22Rv1 (cell line): ENCODE measurements at regions not wholly inside any gene's neighbourhood (a gene's known extent, or its start where the extent isn't known, plus 50 kb on each side); places are given as distances from the start of the nearest gene placed in this dataset.

Experiments used
- H3K27ac ChIP-seq: fragments of 450-650 bp; 2 replicates; pipeline ENCODE4 v1.5.1; 2017
- ZFX ChIP-seq: fragments of 450-650 bp; IDR thresholded peaks from 2 replicates; pipeline ENCODE4 v1.6.1; 2017; ENCODE audit warnings: antibody characterized with exemption, borderline replicate concordance
- TF ChIP-seq, protein P1 (sequence below): fragments of 450-650 bp; IDR thresholded peaks from 2 replicates; pipeline ENCODE4 v1.5.1; 2017; ENCODE audit warnings: mild to moderate bottlenecking

DNA sequence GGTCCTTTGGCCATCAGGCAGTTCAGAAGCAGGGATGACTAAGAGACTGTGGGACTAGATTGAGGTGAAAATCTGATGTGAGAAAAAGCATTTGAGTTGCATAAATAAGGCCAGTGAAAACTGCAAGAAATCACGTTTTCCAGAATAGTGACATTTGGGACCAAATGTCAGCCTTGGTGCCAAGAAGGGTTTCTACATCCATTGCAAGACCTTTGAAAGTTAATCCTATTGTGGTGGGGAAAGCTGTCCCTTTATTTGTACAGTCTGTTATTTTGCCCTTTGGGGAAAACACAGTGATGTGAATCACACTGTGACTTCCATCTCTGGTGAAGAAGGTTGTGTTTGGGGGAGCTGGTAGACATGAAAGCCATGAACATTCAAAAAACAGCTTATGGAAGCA lies 153.5 kb upstream of the SIX2 start:
- no peak for TF ChIP-seq ZFX
- TF ChIP-seq, protein P1, sequence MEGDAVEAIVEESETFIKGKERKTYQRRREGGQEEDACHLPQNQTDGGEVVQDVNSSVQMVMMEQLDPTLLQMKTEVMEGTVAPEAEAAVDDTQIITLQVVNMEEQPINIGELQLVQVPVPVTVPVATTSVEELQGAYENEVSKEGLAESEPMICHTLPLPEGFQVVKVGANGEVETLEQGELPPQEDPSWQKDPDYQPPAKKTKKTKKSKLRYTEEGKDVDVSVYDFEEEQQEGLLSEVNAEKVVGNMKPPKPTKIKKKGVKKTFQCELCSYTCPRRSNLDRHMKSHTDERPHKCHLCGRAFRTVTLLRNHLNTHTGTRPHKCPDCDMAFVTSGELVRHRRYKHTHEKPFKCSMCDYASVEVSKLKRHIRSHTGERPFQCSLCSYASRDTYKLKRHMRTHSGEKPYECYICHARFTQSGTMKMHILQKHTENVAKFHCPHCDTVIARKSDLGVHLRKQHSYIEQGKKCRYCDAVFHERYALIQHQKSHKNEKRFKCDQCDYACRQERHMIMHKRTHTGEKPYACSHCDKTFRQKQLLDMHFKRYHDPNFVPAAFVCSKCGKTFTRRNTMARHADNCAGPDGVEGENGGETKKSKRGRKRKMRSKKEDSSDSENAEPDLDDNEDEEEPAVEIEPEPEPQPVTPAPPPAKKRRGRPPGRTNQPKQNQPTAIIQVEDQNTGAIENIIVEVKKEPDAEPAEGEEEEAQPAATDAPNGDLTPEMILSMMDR: no peak
- no peak overlapping the region for H3K27ac ChIP-seq

DNA sequence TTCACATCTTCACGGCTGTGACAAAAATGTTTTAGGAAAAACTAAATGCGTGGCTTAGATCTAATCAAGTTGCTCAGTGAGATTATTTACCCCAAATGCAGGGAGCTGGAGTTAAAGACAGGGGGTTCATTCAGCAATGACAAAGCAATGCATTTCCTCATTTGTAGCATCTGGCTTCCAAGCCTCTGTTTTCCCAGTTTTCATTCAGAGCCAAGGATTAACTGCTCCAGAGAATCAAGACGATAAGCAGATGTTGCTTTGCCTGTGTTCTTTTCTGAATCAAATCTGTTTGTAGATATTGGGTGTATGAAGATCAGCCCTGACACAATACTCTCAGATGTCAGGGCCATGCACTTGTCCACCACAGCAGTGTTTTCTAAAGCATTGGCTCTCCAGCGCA lies 147.4 kb upstream of the SIX2 start:
- TF ChIP-seq, protein P1: no peak
- TF ChIP-seq ZFX: no peak
- no peak overlapping the region for H3K27ac ChIP-seq

DNA sequence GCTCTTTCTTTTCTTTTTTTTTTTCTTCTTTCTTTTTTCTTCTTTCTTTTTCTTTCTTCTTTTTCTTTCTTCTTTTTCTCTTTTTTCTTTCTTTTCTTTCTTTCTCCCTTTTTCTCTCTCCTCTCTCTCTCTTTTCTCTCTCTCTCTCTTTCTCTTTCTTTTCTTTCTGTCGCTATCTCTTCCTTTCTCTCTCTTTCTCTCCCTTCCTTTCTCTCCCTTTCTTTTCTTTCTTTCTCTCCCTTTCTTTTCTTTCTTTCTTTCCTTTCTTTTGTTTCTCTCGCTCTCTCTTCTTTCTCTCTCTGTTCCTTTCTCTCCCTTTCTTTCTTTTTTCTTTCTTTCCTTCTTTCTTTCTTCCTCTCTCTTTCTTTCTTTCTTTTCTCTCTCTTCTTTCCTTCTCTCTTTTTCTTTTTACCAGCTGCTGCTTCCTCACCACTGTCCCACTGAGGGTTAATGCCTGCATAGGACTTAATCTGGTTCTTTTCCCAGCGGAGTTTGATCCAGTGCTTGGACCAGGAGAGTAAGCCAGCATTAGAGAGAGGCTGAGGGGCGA lies 145.4 kb upstream of the SIX2 start:
- TF ChIP-seq ZFX: no peak
- TF ChIP-seq, protein P1: no peak
- no peak overlapping the region for H3K27ac ChIP-seq

DNA sequence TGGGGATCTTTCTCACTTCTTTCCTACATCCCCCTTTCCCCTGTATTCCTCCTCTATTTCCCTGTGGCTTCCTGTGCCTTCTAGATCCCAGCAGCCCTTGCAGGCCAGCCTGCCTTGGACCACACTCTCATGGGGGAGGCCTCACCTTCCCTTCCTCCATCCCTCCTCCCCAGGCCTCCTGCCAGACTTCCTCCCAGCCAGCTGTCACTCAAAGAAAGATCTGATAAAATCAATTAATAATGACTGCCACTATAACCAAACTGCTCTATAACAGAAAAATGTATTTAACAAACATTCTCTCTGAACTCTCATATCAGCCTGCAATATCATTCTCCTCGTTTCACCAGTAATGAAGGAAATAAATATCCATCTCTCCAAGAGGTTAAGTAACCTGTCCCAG lies 144.9 kb upstream of the SIX2 start:
- H3K27ac ChIP-seq: no peak overlapping the region
- TF ChIP-seq, protein P1: no peak
- no peak for TF ChIP-seq ZFX

DNA sequence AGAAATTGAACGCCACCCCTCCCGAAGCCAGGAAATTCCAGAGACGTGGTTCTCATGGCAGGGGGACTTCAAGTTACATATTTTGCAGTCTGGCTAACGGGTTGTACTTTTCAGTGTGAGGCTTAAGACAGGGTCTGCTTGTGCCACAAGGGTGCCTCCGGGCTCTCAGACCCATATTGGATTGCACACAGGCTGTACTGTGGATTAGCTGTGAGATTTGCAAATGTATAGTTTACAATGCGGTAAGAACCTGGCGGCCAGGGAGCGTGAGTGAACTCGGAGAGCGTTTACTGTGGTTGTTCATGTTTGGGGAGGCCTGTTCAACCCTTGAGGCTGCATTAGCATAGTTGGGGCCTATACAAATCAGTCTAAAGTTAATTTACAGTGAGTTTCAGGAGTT lies 143.9 kb upstream of the SIX2 start:
- TF ChIP-seq, protein P1: no peak
- TF ChIP-seq ZFX: no peak
- no peak overlapping the region for H3K27ac ChIP-seq

DNA sequence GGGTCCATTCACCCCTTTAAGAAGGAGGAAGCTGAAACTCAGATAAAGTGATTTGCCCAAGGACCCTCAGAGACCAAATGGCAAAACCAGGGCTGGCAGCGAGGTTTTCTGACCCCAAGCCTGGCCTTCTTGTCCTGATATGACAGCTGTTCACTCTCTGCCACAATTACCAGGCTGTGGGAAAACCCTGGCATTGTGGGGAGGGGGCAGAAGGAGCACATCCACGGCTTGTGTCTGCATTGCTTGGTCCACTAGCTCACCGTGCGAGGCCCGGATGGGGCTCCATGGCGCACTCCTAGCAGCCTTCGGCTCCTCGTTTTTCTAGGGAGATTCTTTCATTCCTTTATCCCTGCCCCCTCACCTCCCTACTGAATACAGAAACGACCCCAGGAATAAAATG lies 143.4 kb upstream of the SIX2 start:
- no peak overlapping the region for H3K27ac ChIP-seq
- TF ChIP-seq, protein P1: no peak
- TF ChIP-seq ZFX: no peak

DNA sequence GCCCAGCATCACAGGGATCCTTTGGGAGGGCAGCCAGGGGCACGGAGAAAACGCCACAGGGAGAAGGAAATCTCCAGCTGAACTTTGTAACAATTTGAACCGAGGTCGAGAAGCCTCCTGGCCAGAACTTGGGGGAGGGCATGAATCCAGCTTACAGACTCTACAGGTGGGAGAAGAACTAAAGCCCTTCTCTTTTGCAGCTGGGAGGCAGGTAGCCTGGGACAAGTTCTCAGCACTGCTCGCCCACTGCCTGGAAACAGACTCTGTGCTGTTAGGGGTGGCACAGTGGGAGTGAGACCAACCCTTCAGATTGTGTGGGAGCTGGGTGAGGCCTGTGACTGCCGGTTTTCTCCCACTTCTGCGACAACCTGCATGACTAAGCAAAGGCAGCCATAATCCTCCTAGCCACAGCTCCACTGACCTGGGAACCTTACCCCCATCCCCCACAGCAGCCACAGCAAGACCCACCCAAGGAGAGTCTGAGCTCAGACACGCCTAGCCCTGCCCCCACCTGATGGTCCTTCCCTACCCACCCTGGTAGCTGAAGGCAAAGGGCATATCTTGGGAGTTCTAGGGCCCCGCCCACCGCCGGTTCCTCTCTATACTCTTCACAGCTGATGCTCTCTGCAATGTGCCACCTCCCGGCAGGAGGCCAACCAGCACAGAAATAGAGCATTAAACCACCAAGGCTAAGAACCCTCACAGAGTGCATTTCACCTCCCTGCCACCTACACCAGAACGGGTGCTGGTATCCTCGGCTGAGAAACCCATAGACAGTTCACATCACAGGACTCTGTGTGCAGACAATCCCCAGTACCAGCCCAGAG lies 136.0 kb upstream of the SIX2 start:
- TF ChIP-seq, protein P1: no peak
- TF ChIP-seq ZFX: no peak
- no peak overlapping the region for H3K27ac ChIP-seq
